B cell (primary cell): ENCODE measurements at regions not wholly inside any gene's neighbourhood (a gene's known extent, or its start where the extent isn't known, plus 50 kb on each side); places are given as distances from the start of the nearest gene placed in this dataset.

Source experiments
- ATAC-seq: fragments of 200-7000 bp; cut with Tn5 transposase; one replicate; pipeline ENCODE4 v1.10.0; 2021; ENCODE audit warnings: low read depth, mild to moderate bottlenecking, moderate number of reproducible peaks, moderate library complexity
- CTCF ChIA-PET: fragments of 350-600 bp; sonication (Branson Sonifier 250); formaldehyde crosslinking; loops from one replicate; lab custom pipeline; 2021; ENCODE audit warnings: antibody characterized with exemption, inconsistent platforms; lab: Charles Lee
- POLR2A ChIA-PET: fragments of 350-600 bp; sonication (Branson Sonifier 250); formaldehyde crosslinking; loops from one replicate; lab custom pipeline; 2021; ENCODE audit warnings: antibody characterized with exemption; lab: Charles Lee
- DNase-seq: peaks from one replicate; pipeline ENCODE4 v3.0.0; 2013
- H2AFZ ChIP-seq: 2 replicates; pipeline ENCODE4 v1.6.1; 2012; ENCODE audit warnings: mild to moderate bottlenecking, low read depth, low read length; ENCODE audit not compliant: insufficient read depth, poor library complexity, severe bottlenecking
- H3K27ac ChIP-seq, 2 donors: 1 replicate in 1 of 2; 2 replicates in 1 of 2; pipeline ENCODE4 v1.5.1; 2012 to 2013; ENCODE audit warnings: low read length in 2 of 2, mild to moderate bottlenecking in 2 of 2, moderate library complexity in 1 of 2
- H3K27me3 ChIP-seq, 4 experiments: fragments of 200-600 bp in 1 of 4; sonication (generic) in 1 of 4; replicated peaks in 1 of 4; 1 replicate in 2 of 4; 2 replicates in 2 of 4; pipeline versions ENCODE4 v1.6.1 to v1.7.0; 2013 to 2016; ENCODE audit warnings: low read length in 3 of 4, mild to moderate bottlenecking in 2 of 4, mixed read lengths in 1 of 4, moderate library complexity in 1 of 4; ENCODE audit not compliant: insufficient read depth in 4 of 4, control insufficient read depth in 3 of 4; ENCODE audit errors: control extremely low read depth in 1 of 4
- H3K36me3 ChIP-seq, 2 experiments: replicated peaks in 1 of 2; 1 replicate in 1 of 2; 2 replicates in 1 of 2; pipeline versions ENCODE4 v1.6.1 to v1.7.1; 2013; ENCODE audit warnings: low read length in 1 of 2; ENCODE audit not compliant: insufficient read depth in 2 of 2, control insufficient read depth in 1 of 2; ENCODE audit errors: control extremely low read depth in 1 of 2, extremely low read depth in 1 of 2
- H3K4me1 ChIP-seq, 2 donors: fragments of 200-600 bp in 1 of 2; sonication (generic) in 1 of 2; 1 replicate in 1 of 2; 2 replicates in 1 of 2; pipeline versions ENCODE4 v1.5.1 to v1.6.1; 2013 to 2017; ENCODE audit warnings: low read length in 2 of 2; ENCODE audit not compliant: control insufficient read depth in 2 of 2, insufficient read depth in 2 of 2
- H3K4me2 ChIP-seq: replicated peaks from 2 replicates; pipeline ENCODE3; 2012; ENCODE audit warnings: mild to moderate bottlenecking, low read depth, low read length; ENCODE audit not compliant: poor library complexity, severe bottlenecking
- H3K4me3 ChIP-seq, 5 experiments: fragments of 200-600 bp in 1 of 5; sonication (generic) in 1 of 5; 1 replicate in 3 of 5; 2 replicates in 2 of 5; pipeline versions ENCODE4 v1.5.1 to v1.7.0; 2011 to 2016; ENCODE audit warnings: low read length in 4 of 5, mild to moderate bottlenecking in 4 of 5, low read depth in 2 of 5, control low read depth in 1 of 5, moderate library complexity in 1 of 5; ENCODE audit not compliant: insufficient read depth in 1 of 5; ENCODE audit errors: control extremely low read depth in 1 of 5, extremely low read depth in 1 of 5
- H3K79me2 ChIP-seq: fragments of 200-600 bp; sonication (generic); one replicate; pipeline ENCODE4 v1.6.0; 2016; ENCODE audit warnings: low read length; ENCODE audit not compliant: control insufficient read depth, insufficient read depth
- H3K9ac ChIP-seq: fragments of 200-600 bp; sonication (generic); 2 replicates; pipeline ENCODE4 v1.6.1; 2017; ENCODE audit warnings: mild to moderate bottlenecking, low read length, moderate library complexity
- H3K9me3 ChIP-seq, 3 donors: one replicate each; pipeline versions ENCODE4 v1.6.1 to v1.7.1; 2013; ENCODE audit warnings: low read length in 2 of 3; ENCODE audit not compliant: control insufficient read depth in 2 of 3, insufficient read depth in 1 of 3; ENCODE audit errors: control extremely low read depth in 1 of 3
- H4K20me1 ChIP-seq: 2 replicates; pipeline ENCODE4 v1.6.0; 2012; ENCODE audit warnings: mild to moderate bottlenecking, low read length; ENCODE audit not compliant: insufficient read depth, control insufficient read depth, poor library complexity, severe bottlenecking
- H3K27ac Mint-ChIP-seq: one replicate; pipeline ENCODE4 v1.8.0; 2021; ENCODE audit warnings: mixed read lengths
- H3K27me3 Mint-ChIP-seq: one replicate; pipeline ENCODE4 v1.8.0; 2021; ENCODE audit warnings: mixed read lengths
- H3K4me1 Mint-ChIP-seq: one replicate; pipeline ENCODE4 v1.8.0; 2021; ENCODE audit warnings: mixed read lengths
- H3K4me3 Mint-ChIP-seq: one replicate; pipeline ENCODE4 v1.8.0; 2021; ENCODE audit warnings: mixed read lengths
- H3K9me3 Mint-ChIP-seq: one replicate; pipeline ENCODE4 v1.8.0; 2022; ENCODE audit warnings: mixed read lengths; ENCODE audit not compliant: insufficient read depth
- EZH2 ChIP-seq: IDR thresholded peaks from 2 replicates; pipeline ENCODE4 v1.6.1; 2012; ENCODE audit warnings: borderline replicate concordance, low read depth, mild to moderate bottlenecking, moderate library complexity, low read length; ENCODE audit not compliant: insufficient read depth, poor library complexity, severe bottlenecking
- WGBS: methylation state at CpG from one replicate; pipeline ENCODE4 v1.1.5; 2013; ENCODE audit warnings: missing lambda C conversion rate; ENCODE audit not compliant: insufficient coverage; 5-methylcytosine and 5-hydroxymethylcytosine counted together
- intact Hi-C: fragments of 100-400 bp; cut with micrococcal nuclease; formaldehyde crosslinking; loops from one replicate; pipeline ENCODE4 v1.10.0; 2022
- TF ChIP-seq, protein P1 (sequence below): fragments of 200-600 bp; IDR thresholded peaks from one replicate; pipeline ENCODE4 v1.8.0; 2022; ENCODE audit warnings: antibody characterized with exemption, mild to moderate bottlenecking

DNA sequence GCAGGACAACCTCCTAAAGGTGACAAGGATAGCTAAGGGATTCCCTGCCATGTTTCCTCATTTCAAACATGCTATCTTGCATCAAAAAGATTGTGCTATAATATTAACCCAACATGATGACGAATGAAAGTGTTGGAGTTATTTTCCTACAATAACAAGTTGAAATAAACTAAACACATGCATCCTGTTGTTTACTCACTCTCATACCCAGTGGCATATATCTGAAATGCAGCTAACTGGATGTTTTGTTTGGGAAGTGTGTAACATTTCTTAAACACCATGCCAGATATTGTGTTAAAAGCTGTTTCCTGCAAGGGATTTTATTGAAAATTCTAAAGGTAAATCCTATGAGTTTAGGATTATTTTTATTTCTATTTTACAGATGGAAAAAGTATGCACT lies 139.6 kb downstream of the TFPI2 start:
- no peak overlapping the region for H2AFZ ChIP-seq
- no peaks in the 10 kb centered on the region for H3K36me3 ChIP-seq
- no CpG with 5 or more reads among the region's 1 CpG for WGBS
- no peaks in the 10 kb centered on the region for H4K20me1 ChIP-seq
- H3K27ac ChIP-seq: no peak overlapping the region
- H3K9me3 ChIP-seq: no peaks in the 10 kb centered on the region
- ATAC-seq (no peak), DNase-seq (no peak)
- intact Hi-C loops: no loop called here
- Mint-ChIP-seq H3K27me3 (peaks cover 4% of the 10 kb centered on the region), H3K9me3 (peaks cover 3% of the 10 kb centered on the region), H3K4me1 (no peaks in the 10 kb centered on the region), H3K27ac (no peak overlapping the region), H3K4me3 (no peak overlapping the region)
- CTCF ChIA-PET: no interaction called here
- H3K27me3 ChIP-seq: no peaks in the 10 kb centered on the region
- H3K4me3 ChIP-seq: no peak overlapping the region
- POLR2A ChIA-PET: no interaction called here
- TF ChIP-seq EZH2: no peak
- TF ChIP-seq, protein P1, sequence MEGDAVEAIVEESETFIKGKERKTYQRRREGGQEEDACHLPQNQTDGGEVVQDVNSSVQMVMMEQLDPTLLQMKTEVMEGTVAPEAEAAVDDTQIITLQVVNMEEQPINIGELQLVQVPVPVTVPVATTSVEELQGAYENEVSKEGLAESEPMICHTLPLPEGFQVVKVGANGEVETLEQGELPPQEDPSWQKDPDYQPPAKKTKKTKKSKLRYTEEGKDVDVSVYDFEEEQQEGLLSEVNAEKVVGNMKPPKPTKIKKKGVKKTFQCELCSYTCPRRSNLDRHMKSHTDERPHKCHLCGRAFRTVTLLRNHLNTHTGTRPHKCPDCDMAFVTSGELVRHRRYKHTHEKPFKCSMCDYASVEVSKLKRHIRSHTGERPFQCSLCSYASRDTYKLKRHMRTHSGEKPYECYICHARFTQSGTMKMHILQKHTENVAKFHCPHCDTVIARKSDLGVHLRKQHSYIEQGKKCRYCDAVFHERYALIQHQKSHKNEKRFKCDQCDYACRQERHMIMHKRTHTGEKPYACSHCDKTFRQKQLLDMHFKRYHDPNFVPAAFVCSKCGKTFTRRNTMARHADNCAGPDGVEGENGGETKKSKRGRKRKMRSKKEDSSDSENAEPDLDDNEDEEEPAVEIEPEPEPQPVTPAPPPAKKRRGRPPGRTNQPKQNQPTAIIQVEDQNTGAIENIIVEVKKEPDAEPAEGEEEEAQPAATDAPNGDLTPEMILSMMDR: no peak
- H3K9ac ChIP-seq: no peak overlapping the region
- no peaks in the 10 kb centered on the region for H3K79me2 ChIP-seq
- no peaks in the 10 kb centered on the region for H3K4me1 ChIP-seq
- H3K4me2 ChIP-seq: no peak overlapping the region

DNA sequence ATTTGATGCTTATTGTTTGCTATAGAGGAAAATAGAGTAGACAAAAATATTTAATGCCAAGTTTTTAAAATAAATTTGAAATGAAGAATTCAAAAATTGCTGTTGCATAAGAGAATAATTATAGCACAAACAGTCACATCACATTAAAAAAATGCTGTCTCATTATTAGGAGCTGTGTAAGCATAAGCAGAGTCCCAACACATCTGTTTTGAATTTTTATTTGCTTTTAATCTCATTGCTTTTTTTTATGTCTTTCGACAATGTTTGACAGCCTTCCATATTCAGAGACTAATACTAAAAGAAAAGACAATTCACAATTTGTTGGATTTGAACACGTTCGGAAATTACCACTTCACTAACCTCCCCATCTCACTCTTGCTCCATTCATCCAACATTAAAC lies 143.5 kb downstream of the TFPI2 start:
- H3K27me3 ChIP-seq: no peaks in the 10 kb centered on the region
- ATAC-seq (no peak), DNase-seq (no peak)
- no peaks in the 10 kb centered on the region for H4K20me1 ChIP-seq
- H3K9ac ChIP-seq: no peak overlapping the region
- ChIA-PET POLR2A (no interaction called here), CTCF (no interaction called here)
- Mint-ChIP-seq H3K27me3 (peaks cover 4% of the 10 kb centered on the region), H3K4me1 (peaks cover 2% of the 10 kb centered on the region), H3K4me3 (no peak overlapping the region), H3K27ac (no peak overlapping the region), H3K9me3 (peaks cover 3% of the 10 kb centered on the region)
- TF ChIP-seq EZH2: no peak
- TF ChIP-seq, protein P1: no peak
- WGBS: no CpG with 5 or more reads among the region's 3 CpGs
- H2AFZ ChIP-seq: no peak overlapping the region
- H3K4me3 ChIP-seq: no peak overlapping the region
- no peaks in the 10 kb centered on the region for H3K9me3 ChIP-seq
- no peaks in the 10 kb centered on the region for H3K79me2 ChIP-seq
- H3K4me2 ChIP-seq: no peak overlapping the region
- no peaks in the 10 kb centered on the region for H3K36me3 ChIP-seq
- no peaks in the 10 kb centered on the region for H3K4me1 ChIP-seq
- no peak overlapping the region for H3K27ac ChIP-seq
- intact Hi-C loops: no loop called here
